G401 (cell line): ENCODE measurements at regions not wholly inside any gene's neighbourhood (a gene's known extent, or its start where the extent isn't known, plus 50 kb on each side); places are given as distances from the start of the nearest gene placed in this dataset.

Source experiments
- DNase-seq: peaks from one replicate; pipeline ENCODE4 v3.0.0-alpha.2; 2015; ENCODE audit warnings: low spot score
- in situ Hi-C: cut with HindIII; loops from 2 replicates; pipeline ENCODE4 v1.10.0; 2016; ENCODE audit warnings: low sequenced_read_pairs, mixed read lengths

GRCh38 chr6:110033101-110033500, 55.0 kb downstream of the GPR6 start:
- DNase-seq = no peak
- in situ Hi-C loops = no loop called here

GRCh38 chr6:110033749-110034666, 55.9 kb downstream of the GPR6 start:
- in situ Hi-C loops = no loop called here

GRCh38 chr6:110034667-110035036, 56.5 kb downstream of the GPR6 start:
- DNase-seq = no peak
- in situ Hi-C loops = no loop called here

More at GRCh38 chr6:110033749-110034666, 55.9 kb downstream of the GPR6 start:
- no peak for DNase-seq

- in situ Hi-C loops = no loop called here
- DNase-seq = no peak
Measured at GRCh38 chr6:110035321-110035720, 57.2 kb downstream of the GPR6 start.

- DNase-seq = no peak
- in situ Hi-C loops = no loop called here
Measured at GRCh38 chr6:110036408-110037302, 58.5 kb downstream of the GPR6 start.

- peak; percentile 20 for DNase-seq
- in situ Hi-C loops = no loop called here
Measured at GRCh38 chr6:110037726-110038295, 59.7 kb downstream of the GPR6 start.

DNA sequence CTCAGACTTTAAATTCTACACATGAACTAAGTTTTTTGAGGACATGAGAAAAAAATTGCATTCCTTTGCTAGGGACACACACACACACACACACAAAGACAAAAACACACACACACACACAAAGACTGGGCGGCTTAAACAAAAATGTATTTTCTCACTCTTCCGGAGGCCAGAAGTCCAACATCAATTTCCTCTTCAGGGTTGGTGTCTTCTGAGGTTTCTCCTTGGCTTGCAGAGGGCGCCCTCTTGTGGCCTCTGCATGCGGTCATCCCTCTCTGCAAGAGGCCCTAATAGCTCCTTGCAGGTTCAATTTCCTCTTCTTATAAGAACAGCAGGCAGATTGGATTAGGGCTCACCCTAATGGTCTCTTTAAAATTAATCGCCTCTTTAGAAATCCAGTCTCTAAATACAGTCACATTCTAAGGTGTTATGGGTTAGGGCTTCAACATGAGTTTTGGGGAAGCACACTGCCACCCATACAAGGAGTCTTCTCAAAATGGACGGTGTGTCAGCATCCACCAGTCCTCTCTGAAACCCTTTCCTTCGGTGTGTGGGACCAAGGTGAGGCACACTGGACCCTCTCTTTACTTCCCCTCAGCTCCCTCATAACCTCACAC, 61.4 kb downstream of the GPR6 start:
- peak; percentile 92 for DNase-seq
- in situ Hi-C loops = no loop called here

- in situ Hi-C loops = no loop called here
- DNase-seq = peak; percentile 25
Measured at GRCh38 chr6:110039981-110040383, 61.9 kb downstream of the GPR6 start.

DNA sequence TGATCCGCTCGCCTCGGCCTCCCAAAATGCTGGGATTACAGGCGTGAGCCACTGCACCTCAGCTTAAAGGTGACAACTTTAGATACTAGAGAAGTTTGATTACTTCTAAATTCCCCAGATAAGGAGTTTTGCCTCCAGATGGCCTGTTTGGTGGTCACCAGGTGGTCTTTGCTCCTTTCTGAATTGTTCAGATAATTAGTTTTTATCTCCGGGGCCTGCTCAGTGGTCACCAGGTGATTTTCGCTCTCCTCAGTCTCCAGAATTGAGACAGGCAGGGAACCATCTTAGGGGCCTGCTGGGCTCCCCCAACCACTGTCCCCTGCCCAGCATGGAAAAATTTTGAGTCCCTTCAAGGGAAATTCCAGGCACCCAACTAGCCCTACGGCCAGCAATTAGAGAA, 62.6 kb downstream of the GPR6 start:
- in situ Hi-C loops = no loop called here
- no peak for DNase-seq

- DNase-seq = peak; percentile 10
- in situ Hi-C loops = no loop called here
Measured at GRCh38 chr6:110041126-110041525, 63.0 kb downstream of the GPR6 start.

DNA sequence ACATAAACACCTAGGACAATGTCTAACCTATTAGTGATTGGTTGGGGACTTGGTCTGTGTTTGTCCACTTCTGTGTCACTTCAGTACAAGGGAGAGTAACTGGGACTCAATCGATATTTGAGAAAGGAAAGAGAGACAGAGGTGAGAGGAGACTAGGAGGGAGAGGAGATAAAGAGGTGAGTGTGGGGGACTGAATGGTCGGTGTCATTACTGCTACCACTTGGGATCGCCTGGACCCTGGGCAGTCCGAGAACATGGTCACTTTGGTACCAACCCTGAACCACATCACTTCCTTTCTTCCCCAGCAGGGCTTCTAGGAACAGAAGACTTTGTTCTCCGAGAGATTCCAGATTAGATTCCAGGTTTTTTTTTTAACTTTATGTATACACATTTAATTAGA, 63.7 kb downstream of the GPR6 start:
- in situ Hi-C loops = no loop called here
- no peak for DNase-seq

DNA sequence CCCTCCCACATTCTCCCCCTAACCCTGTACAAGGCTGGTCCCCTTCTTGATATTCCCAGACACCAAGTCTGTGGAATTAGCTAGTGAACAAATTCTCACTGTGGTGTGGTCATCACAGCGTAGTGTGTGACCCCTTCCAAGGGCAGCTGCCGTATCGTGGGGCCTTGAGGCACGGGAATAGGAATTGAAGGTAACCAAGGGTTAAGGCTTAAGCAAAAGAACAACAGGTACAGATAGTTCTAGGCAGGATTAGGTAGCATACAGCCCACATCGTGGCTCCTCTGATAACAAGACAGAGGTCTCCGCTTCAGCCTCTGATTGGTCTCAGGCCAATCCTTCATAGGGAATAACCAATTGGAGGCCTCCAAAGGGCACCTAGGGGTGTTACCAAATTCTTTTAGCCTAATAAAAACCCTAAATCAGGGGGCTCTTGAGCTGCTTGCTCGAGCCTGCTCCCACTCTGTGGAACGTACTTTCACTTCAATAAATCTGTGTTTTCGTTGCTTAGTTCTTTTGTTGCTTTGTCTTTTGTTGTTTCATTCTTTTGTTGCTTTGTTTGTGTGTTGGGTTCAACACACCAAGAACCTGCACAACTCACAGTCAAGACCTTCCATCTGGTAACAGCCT, 64.7 kb downstream of the GPR6 start:
- DNase-seq = peak; percentile 17
- in situ Hi-C loops = no loop called here

DNA sequence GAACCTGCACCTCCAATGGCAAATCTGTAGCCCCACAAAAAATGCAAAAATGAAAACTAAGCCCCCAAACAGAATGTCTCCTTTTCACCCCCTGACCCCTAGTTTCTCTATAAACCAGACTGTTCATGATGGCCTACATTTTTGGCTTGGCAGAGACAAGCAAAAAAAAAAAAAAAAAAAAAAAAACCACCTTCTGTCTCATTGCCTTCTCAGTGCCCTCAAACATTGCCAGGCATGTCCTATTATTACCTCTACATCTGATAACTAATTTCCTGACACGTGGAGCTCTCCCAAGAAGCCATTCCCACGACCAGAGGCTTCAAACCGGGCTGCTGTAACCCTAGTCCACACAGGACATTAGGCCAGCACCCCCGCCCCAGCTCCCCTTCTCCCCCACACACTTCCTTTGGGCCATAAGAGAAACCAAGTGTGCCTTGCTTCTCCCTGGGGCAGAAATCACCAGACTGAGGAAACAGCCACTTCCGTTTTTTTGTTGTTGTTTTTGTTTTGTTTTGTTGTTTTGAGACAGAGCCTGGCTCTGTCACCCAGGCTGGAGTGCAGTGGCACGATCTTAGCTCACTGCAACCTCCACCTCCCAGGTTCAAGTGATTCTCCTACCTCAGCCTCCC, 65.4 kb downstream of the GPR6 start:
- in situ Hi-C loops = no loop called here
- DNase-seq = peak; percentile 73

- in situ Hi-C loops = no loop called here
- no peak for DNase-seq
Measured at GRCh38 chr6:110044096-110044495, 66.0 kb downstream of the GPR6 start.

DNA sequence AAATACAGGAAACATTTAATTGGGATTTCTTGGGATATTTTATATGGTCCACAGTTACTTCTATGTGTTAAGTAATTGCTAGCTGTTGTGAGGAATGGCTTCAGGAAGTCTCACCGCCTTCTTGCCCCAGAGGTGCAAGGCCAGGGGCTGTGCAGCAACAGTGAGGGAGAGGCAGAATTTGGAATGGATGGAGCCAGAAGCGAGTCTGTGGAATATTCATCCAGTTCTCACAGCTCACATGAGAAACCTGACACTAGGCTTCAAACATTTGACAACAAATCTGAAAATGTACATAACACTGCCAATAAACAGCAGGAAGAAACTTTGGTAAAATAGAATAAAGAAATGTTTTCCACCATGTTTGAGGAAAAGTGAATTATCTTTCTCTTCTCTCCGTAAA, 66.5 kb downstream of the GPR6 start:
- in situ Hi-C loops = no loop called here
- DNase-seq = no peak

GRCh38 chr6:110048221-110048875, 70.2 kb downstream of the GPR6 start:
- in situ Hi-C loops = no loop called here
- DNase-seq = no peak

- DNase-seq = no peak
- in situ Hi-C loops = no loop called here
Measured at GRCh38 chr6:110049696-110050439, 71.8 kb downstream of the GPR6 start.
